NCI-H526 treated with DMSO at 0.1 percent for 48 hours (cell line): ENCODE measurements at regions not wholly inside any gene's neighbourhood (a gene's known extent, or its start where the extent isn't known, plus 50 kb on each side); places are given as distances from the start of the nearest gene placed in this dataset.
"Not testable (repeated sequence)": the region's sequence is repeated elsewhere in the genome, so short reads cannot be mapped to it uniquely, and the experiment has no call there.

Experiments used
- DNase-seq: peaks from one replicate; lab custom pipeline; 2025; lab: John Stamatoyannopoulos, UW

DNA sequence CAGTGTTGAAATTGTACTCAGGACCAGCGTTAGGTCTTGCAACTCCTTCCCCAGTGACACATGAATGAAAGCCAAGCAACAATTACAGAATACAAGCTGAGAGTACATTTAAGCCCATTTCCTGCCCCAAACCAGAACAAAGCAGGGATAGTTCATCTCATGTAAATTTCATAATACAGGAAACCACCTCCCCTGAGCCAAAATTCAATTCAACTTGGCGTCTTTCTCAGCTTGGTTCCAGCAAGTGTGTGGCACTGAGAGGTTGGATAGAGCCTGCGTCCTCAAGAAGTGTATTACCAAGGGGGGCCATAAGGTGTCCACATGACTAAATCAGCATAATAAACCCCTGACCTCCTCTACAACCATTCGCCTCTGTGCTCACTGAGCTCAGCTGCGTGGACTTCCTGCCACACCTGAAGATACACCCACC lies 278.9 kb upstream of the CRY1 start:
- DNase-seq = no peak

DNA sequence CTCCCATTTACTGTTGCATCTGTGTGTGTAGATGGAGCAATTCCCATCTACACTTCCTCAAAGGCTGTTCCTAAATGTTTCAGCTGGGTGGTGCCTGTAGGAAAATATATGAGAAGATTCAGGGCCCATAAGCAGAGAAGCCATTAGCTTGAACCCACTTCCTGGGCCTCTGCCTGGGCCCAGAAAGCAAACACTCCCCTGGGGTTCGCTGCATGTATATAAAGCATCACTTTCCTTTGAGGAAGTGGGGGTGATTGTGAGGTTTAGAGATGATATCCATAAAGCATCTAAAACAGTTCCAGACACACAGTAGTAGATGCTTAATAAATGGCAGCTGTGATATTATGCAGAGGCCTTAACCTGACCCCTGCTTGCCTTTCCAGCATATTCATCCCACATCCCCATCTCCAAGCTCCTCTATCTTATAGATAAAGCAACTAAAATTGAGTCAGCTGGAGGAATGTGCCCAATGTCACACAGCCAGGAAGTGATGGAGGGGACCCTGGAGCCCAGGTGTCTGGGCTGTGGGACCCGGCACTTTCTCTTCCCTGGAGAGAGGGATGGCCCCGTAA lies 280.0 kb upstream of the CRY1 start:
- no peak for DNase-seq

DNA sequence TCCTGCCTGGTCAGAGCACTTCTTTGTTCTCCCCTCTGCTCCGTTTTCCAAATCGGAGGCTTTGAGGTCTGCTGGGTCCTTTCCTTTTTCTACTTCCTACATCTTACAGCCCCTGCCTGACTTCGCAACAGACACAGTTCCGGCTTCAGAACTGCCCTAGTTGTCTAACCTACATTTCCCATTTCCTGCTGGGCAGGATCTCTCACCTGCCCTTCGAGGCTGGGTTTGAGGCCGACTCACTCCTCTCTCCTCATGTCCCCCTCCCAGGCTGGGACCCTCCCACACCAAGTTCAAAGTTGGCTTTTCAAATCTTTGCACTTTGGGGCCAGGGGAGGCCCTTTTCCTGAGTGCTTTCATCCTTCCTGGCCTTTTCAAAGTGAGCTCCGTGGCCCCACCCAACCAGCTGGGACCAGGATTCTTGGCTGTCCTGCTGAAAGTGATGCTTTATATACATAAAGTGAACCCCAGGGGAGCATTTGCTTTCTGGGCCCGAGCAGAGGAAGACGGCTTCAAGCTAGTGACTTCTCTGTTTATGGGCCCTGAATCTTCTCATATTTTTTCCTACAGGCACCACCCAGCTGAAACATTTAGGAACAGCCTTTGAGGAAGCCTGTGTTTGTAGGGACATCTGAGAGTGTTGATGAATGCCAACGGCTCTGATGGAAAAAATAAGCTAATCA lies 281.0 kb upstream of the CRY1 start:
- DNase-seq = no peak

- no peak for DNase-seq
These were observed 281.9 kb upstream of the CRY1 start for GRCh38 chr12:107375231-107375630.

- DNase-seq = no peak
These were observed 284.4 kb upstream of the CRY1 start for GRCh38 chr12:107377596-107378385.

- no peak for DNase-seq
These were observed 285.3 kb upstream of the CRY1 start for GRCh38 chr12:107378609-107379008.

- not testable (repeated sequence) for DNase-seq
These were observed 285.9 kb upstream of the CRY1 start for GRCh38 chr12:107379142-107379851.

DNA sequence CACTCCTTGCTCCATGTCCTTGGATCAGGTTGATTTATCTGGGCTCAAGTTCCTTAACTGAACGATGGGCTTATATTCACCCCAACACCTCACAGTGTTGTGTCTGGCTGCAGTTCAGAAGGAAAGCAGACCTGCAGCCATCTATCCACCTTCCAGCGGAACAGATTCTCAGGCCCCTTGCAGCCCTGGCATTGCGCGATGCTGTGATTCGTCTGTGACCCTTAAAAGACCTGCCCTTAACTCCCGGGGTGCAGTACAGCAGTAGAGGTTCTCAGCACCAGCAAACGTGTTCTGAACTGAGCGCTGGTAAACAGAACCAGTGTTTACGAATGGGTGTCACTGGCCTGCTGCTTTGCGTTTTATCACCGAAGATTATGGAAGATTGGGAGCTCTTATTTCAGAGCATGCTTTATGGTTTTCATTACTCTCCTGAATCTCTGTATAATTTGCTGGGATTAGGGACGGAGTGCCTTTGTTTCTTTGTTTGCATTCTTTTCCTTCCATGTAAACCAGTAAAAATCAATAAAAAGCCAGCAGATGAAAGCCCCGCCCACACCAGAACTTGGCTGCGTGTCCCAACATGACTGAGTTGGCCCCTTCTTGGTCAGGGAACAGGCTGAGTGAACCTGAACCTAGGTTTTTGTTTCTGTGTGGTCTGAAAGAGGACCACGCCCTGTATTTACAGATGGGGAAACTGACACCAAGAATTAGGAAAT lies 286.7 kb upstream of the CRY1 start:
- no peak for DNase-seq

DNA sequence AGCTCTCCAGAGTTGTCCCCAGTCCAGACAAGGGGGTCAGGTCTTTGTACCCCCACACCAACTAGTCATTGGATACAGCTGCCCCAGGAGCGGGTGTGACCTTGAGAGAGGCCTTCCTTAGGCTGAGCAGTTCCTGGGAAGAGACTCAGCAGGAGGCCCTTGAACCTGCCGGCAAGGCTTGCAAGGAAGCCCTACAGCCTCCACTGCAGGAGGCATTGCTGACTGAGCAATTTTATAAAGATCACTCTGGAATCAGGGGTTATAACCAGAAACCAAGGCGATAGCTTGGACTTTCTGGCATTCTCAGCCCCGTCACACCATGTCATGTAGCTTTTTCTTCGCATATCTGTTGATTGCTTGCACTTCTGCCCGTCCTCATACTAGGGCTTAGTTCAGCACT lies 291.3 kb upstream of the CRY1 start:
- DNase-seq = no peak

GRCh38 chr12:107385509-107385908 lies 292.2 kb upstream of the CRY1 start:
- no peak for DNase-seq

GRCh38 chr12:107386569-107386968 lies 293.2 kb upstream of the CRY1 start:
- no peak for DNase-seq

DNA sequence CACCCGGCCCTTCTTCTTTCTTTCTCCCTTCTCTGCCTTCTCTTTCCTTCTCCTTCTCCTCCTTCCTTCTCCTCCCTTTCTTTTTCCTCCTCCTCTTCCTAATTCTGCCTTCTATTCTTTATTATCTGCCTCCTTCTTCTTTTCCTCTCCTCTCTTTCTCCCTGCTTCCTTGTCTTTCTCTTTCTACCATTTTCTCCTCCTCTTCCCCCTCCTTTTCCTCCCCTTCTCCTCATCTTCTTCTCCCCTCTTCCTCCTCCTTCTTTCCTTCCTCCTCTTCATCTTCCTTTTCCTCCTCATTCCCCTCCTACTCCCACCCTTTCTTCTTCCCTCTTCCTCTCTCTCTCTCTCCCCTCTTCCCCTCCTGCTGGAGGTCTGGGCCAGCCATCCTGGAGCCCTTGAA lies 294.9 kb upstream of the CRY1 start:
- DNase-seq = no peak

- no peak for DNase-seq
These were observed 295.2 kb upstream of the PWP1 start for GRCh38 chr12:107390414-107390813.

DNA sequence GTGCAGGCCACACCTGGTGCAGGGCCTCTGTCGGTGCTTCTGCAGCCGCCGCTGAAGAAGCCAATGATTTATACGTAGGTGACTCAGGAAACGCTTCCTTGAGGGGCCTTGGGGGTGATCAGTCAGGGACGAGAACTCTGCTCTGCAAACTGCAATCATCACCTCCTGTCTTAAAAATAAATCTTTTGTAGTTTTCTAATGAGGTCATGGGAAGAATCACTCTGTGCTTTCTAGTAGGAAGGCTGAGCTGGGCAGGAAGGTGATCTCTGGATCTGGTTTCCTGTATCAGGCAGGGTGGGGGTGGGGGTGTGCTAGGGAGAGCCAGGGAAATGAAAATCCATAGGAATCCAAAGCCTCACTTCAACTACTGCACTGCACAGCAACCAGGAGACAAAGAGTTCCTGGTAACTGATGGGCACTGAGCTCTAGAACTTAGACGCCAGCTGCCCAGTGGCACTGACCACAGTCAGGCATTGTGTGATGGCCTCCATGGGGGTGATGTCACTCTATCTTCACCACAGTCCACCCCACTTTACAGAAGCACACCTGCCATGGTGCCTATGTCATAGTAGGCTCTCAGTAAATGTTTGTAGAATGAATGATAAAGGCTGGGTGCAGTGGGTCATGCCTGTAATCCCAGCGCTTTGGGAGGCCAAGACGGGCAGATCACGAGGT lies 292.4 kb upstream of the PWP1 start:
- DNase-seq = no peak

DNA sequence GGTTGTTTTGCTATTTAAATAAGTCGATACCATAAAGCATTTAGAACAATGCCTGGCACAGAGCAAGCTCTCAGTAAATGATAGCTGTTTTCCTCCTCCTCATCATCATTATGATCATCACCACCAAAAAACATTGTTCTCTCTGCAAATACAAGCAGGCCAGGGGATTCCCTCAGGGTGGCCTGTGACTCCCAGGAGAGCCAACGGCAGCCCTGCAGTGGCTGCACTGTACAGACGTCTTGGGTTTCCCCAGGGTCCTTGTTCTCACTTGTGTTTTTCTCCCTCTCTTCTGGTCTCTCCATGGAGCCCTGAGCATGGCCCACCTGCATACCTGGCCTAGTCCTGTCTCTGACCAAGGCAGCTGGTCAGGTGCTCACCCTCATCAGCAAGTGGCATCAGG lies 290.9 kb upstream of the PWP1 start:
- DNase-seq = no peak

DNA sequence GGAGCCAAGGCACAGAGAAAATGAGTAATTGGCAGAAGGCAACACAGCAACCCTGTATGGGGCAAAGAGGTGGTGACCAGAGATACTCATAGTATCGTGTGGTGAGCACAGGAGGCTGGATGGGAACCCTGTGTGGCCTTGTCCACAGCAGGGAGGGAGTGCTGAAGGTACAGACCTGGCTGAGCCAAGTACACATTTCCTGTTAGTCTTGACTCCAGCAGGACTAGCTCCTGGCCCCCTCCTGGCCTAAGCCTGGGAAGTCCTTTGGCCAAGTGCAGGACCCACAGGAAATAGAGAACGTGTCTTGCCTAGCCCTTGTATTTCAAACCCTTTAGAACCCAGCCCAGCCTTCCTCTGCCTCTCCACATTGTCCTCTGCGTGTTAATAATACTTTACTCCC lies 289.8 kb upstream of the PWP1 start:
- DNase-seq = no peak

DNA sequence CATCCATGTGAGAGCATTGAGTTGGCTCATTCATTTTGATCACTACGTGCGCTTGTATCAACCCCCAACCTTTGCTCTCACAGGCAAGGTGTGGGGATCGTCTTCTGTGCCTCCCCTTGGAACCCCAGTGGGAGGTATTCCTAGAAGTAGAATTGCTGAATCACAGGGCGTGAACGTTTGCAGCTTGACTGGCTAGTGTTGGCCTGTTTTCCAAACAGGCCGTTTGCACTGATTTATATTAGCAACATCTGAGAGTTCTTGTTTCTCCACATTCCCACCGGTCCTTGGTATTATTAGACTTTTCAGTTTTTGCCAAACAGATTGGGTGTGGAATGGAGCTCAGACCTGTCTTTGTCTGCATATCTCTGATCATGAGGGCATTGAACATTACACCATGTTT lies 288.6 kb upstream of the PWP1 start:
- DNase-seq = no peak

- DNase-seq = no peak
These were observed 287.6 kb upstream of the PWP1 start for GRCh38 chr12:107397890-107398500.

- no peak for DNase-seq
These were observed 286.6 kb upstream of the PWP1 start for GRCh38 chr12:107399046-107399445.

GRCh38 chr12:107400686-107401447 lies 284.7 kb upstream of the PWP1 start:
- DNase-seq = no peak
